HEK293T (cell line): ENCODE measurements at regions not wholly inside any gene's neighbourhood (a gene's known extent, or its start where the extent isn't known, plus 50 kb on each side); places are given as distances from the start of the nearest gene placed in this dataset.

Source experiments
- CTCF ChIA-PET: fragments of 350-600 bp; formaldehyde crosslinking; extraction: SDS; loops from one replicate; lab custom pipeline; 2021; ENCODE audit warnings: antibody characterized with exemption, inconsistent platforms; lab: Yijun Ruan, JAX
- POLR2A ChIA-PET: fragments of 350-600 bp; formaldehyde crosslinking; extraction: SDS; loops from one replicate; lab custom pipeline; 2020; ENCODE audit warnings: antibody characterized with exemption, inconsistent platforms; lab: Yijun Ruan, JAX
- DNase-seq: peaks from one replicate; pipeline ENCODE4 v3.0.0; 2012; ENCODE audit warnings: mixed read lengths; ENCODE audit errors: extremely low spot score
- ARNT ChIP-seq: fragments of 450-650 bp; IDR thresholded peaks from 2 replicates; pipeline ENCODE4 v1.6.1; 2017; ENCODE audit warnings: mild to moderate bottlenecking
- BHLHE40 ChIP-seq: fragments of 450-650 bp; IDR thresholded peaks from 2 replicates; pipeline ENCODE4 v1.6.1; 2016; ENCODE audit warnings: mild to moderate bottlenecking, moderate library complexity, borderline replicate concordance
- CTBP1 ChIP-seq: fragments of 450-650 bp; IDR thresholded peaks from 2 replicates; pipeline ENCODE4 v1.6.1; 2016; ENCODE audit warnings: borderline replicate concordance
- ELF4 ChIP-seq: fragments of 450-650 bp; IDR thresholded peaks from 2 replicates; pipeline ENCODE4 v1.6.1; 2017; ENCODE audit warnings: antibody characterized with exemption
- FOXA1 ChIP-seq: fragments of 450-650 bp; IDR thresholded peaks from 2 replicates; pipeline ENCODE4 v1.6.1; 2016; ENCODE audit warnings: mild to moderate bottlenecking
- FOXK2 ChIP-seq: fragments of 450-650 bp; IDR thresholded peaks from 2 replicates; pipeline ENCODE4 v1.6.1; 2016; ENCODE audit warnings: mild to moderate bottlenecking
- FOXM1 ChIP-seq: fragments of 450-650 bp; IDR thresholded peaks from 2 replicates; pipeline ENCODE4 v1.6.1; 2017; ENCODE audit warnings: mild to moderate bottlenecking, borderline replicate concordance
- HDGF ChIP-seq: fragments of 450-650 bp; IDR thresholded peaks from 2 replicates; pipeline ENCODE4 v1.6.1; 2017; ENCODE audit warnings: antibody characterized with exemption, borderline replicate concordance
- L3MBTL2 ChIP-seq: fragments of 450-650 bp; conservative IDR thresholded peaks from 2 replicates; pipeline ENCODE4 v1.6.1; 2016; ENCODE audit warnings: mild to moderate bottlenecking
- LEF1 ChIP-seq: fragments of 450-650 bp; IDR thresholded peaks from 2 replicates; pipeline ENCODE4 v1.6.1; 2017; ENCODE audit warnings: mild to moderate bottlenecking, borderline replicate concordance
- NFRKB ChIP-seq: fragments of 450-650 bp; IDR thresholded peaks from 2 replicates; pipeline ENCODE4 v1.6.1; 2016; ENCODE audit warnings: mild to moderate bottlenecking, moderate library complexity
- PKNOX1 ChIP-seq: fragments of 450-650 bp; IDR thresholded peaks from 2 replicates; pipeline ENCODE4 v1.6.1; 2016
- SP1 ChIP-seq: fragments of 450-650 bp; IDR thresholded peaks from 2 replicates; pipeline ENCODE4 v1.6.1; 2017
- SUZ12 ChIP-seq: fragments of 450-650 bp; IDR thresholded peaks from 2 replicates; pipeline ENCODE4 v1.6.1; 2016; ENCODE audit warnings: mild to moderate bottlenecking
- TARDBP ChIP-seq: fragments of 450-650 bp; IDR thresholded peaks from 2 replicates; pipeline ENCODE4 v1.6.1; 2016
- ZNF384 ChIP-seq: fragments of 450-650 bp; IDR thresholded peaks from 2 replicates; pipeline ENCODE4 v1.6.1; 2016

- ChIA-PET POLR2A (no interaction called here), CTCF (interaction anchor here (0.6 kb wide), 1 partner anchor 104 kb away, joined by 3 read pairs; no protein-coding TSS in a partner anchor)
- no peak for DNase-seq
- no peak for TF ChIP-seq SP1
These were observed 184.4 kb downstream of the ERMARD start for GRCh38 chr6:169935861-169936260.

GRCh38 chr6:169935348-169935718, 183.9 kb downstream of the ERMARD start:
- TF ChIP-seq FOXA1 (no peak), SUZ12 (no peak), ZNF384 (no peak), FOXK2 (no peak), CTBP1 (no peak), LEF1 (no peak), ARNT (no peak), TARDBP (no peak), PKNOX1 (no peak), FOXM1 (no peak), ELF4 (no peak), NFRKB (no peak)
- no peak for DNase-seq
- POLR2A ChIA-PET, result no interaction called here
- CTCF ChIA-PET, result interaction anchor here (0.6 kb wide), 1 partner anchor 103 kb away, joined by 3 read pairs; no protein-coding TSS in a partner anchor

- ChIA-PET POLR2A (no interaction called here), CTCF (no interaction called here)
- DNase-seq, result no peak
- no peak for TF ChIP-seq FOXA1
- TF ChIP-seq PKNOX1, result no peak
- TF ChIP-seq L3MBTL2, result no peak
These were observed 183.4 kb downstream of the ERMARD start for GRCh38 chr6:169934699-169935347.

GRCh38 chr6:169933839-169934698, 182.6 kb downstream of the ERMARD start:
- no peak for DNase-seq
- TF ChIP-seq SP1 (no peak), SUZ12 (no peak), ELF4 (no peak), BHLHE40 (no peak), LEF1 (no peak), CTBP1 (no peak), HDGF (no peak), L3MBTL2 (no peak), FOXK2 (no peak), FOXM1 (no peak)
- POLR2A ChIA-PET, result no interaction called here
- CTCF ChIA-PET, result no interaction called here

GRCh38 chr6:169933251-169933821, 181.9 kb downstream of the ERMARD start:
- TF ChIP-seq ZNF384 (no peak), SUZ12 (no peak), FOXM1 (no peak), FOXK2 (no peak), LEF1 (no peak), BHLHE40 (no peak), NFRKB (no peak), SP1 (no peak), HDGF (no peak), PKNOX1 (no peak), ARNT (no peak), FOXA1 (no peak), CTBP1 (no peak)
- ChIA-PET POLR2A (no interaction called here), CTCF (no interaction called here)
- DNase-seq, result no peak

GRCh38 chr6:169932491-169932890, 181.1 kb downstream of the ERMARD start:
- ChIA-PET POLR2A (no interaction called here), CTCF (no interaction called here)
- TF ChIP-seq SP1, result no peak
- no peak for TF ChIP-seq TARDBP
- TF ChIP-seq BHLHE40, result no peak
- no peak for TF ChIP-seq FOXA1
- no peak for TF ChIP-seq SUZ12
- no peak for TF ChIP-seq ZNF384
- TF ChIP-seq LEF1, result no peak
- no peak for TF ChIP-seq NFRKB
- TF ChIP-seq ELF4, result no peak
- TF ChIP-seq L3MBTL2, result no peak
- no peak for TF ChIP-seq ARNT
- no peak for TF ChIP-seq HDGF
- no peak for TF ChIP-seq FOXK2
- TF ChIP-seq PKNOX1, result no peak; the same call in 1 of the 2 replicates
- no peak for TF ChIP-seq CTBP1
- TF ChIP-seq FOXM1, result no peak
- no peak for DNase-seq
